GM12864 (cell line): ENCODE measurements at regions not wholly inside any gene's neighbourhood (a gene's known extent, or its start where the extent isn't known, plus 50 kb on each side); places are given as distances from the start of the nearest gene placed in this dataset.

Experiments
- DNase-seq: peaks from one replicate; pipeline ENCODE4 v3.0.0-alpha.2; 2011; ENCODE audit warnings: low read depth
- H3K4me3 ChIP-seq: 2 replicates; pipeline ENCODE4 v1.5.1; 2011; ENCODE audit warnings: mild to moderate bottlenecking, low read depth, low read length, control low read depth
- TF ChIP-seq, protein P1 (sequence below): IDR thresholded peaks from 2 replicates; pipeline ENCODE4 v1.5.1; 2011; ENCODE audit warnings: low read depth, mild to moderate bottlenecking, moderate library complexity, low read length, control low read depth, inconsistent platforms; ENCODE audit errors: missing control alignments

- H3K4me3 ChIP-seq = no peak overlapping the region
- TF ChIP-seq, protein P1, sequence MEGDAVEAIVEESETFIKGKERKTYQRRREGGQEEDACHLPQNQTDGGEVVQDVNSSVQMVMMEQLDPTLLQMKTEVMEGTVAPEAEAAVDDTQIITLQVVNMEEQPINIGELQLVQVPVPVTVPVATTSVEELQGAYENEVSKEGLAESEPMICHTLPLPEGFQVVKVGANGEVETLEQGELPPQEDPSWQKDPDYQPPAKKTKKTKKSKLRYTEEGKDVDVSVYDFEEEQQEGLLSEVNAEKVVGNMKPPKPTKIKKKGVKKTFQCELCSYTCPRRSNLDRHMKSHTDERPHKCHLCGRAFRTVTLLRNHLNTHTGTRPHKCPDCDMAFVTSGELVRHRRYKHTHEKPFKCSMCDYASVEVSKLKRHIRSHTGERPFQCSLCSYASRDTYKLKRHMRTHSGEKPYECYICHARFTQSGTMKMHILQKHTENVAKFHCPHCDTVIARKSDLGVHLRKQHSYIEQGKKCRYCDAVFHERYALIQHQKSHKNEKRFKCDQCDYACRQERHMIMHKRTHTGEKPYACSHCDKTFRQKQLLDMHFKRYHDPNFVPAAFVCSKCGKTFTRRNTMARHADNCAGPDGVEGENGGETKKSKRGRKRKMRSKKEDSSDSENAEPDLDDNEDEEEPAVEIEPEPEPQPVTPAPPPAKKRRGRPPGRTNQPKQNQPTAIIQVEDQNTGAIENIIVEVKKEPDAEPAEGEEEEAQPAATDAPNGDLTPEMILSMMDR = no peak
- DNase-seq = no peak
These were observed 420.7 kb upstream of the TRIB2 start for GRCh38 chr2:12295856-12296519.

DNA sequence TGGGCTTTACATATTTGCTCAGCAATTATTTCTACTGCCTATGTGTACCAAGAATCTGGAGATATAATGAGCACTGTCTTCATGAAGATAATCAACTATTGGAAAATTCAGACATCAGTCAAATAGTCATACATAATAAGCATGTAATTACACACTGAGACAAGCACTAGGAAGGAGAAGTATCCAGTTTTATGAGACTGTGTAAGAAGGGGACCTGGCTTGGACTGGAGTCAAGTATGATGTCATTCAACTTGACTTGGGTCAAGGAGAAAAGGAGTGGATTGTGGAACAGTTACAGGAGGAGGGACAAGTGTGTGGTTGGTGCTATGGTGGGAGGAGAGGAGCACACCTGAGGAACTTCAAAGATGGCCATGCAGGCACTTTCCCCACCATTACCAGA lies 419.8 kb upstream of the TRIB2 start:
- TF ChIP-seq, protein P1 = no peak
- no peak overlapping the region for H3K4me3 ChIP-seq
- DNase-seq = no peak

DNA sequence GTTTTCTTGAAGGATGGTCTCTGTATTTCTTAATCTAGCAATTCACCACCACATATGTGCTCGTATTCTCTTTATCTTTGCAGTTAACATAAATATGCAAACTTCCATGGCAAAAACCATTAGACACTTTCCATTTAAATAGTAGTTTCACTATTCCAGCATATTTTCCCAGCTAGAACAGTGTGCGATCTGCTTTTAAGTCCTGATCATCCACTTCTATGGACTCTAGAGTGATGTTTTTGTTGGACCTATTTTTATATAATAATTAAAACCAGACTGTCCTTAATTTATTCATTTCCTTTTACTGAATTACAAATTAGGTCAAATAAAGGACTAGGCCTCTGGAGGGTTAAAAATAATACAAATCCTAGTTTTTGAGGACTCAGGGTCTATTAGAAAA lies 418.4 kb upstream of the TRIB2 start:
- no peak overlapping the region for H3K4me3 ChIP-seq
- no peak for DNase-seq
- TF ChIP-seq, protein P1 = no peak

DNA sequence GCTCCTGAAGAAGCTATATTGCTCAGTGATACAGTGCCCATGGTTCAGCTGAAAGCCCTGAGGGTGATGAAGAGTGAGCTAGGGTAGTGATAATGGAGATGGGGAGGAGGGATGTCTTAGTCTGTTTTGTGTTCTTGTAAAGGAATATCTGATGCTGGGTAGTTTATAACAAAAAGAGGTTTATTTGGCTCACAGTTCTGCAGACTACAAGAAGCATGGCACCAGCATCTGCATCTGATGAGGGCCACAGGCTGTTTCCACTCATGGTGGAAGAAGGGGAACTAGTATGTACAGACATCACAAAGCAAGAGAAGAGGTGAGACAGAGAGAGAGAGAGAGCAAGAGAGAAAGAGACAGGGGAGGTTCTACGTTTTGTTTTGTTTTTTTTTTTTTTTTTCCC lies 417.3 kb upstream of the TRIB2 start:
- H3K4me3 ChIP-seq = no peak overlapping the region
- TF ChIP-seq, protein P1 = no peak
- no peak for DNase-seq

- no peak for DNase-seq
- H3K4me3 ChIP-seq = no peak overlapping the region
- TF ChIP-seq, protein P1 = no peak
These were observed 416.6 kb upstream of the TRIB2 start for GRCh38 chr2:12300019-12300602.

DNA sequence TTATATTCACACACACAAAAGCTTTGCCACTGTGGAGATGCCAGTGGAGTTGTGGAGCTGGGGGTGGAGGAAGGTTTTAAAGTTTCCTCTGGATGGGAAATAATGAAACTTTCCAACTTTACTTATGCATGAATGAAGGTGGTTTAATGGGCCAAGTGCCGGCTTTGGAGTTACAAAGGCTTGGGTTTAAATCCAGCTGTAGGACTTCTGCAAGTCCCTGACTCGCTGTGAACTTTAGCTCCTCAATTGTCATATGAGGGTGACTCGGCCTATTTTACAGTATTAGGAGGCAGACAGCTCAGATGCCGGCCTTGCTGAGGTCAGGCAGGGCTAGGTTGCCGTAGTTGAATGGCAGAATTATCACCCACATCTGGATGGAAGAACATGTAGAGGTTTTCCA lies 415.8 kb upstream of the TRIB2 start:
- TF ChIP-seq, protein P1 = no peak
- H3K4me3 ChIP-seq = no peak overlapping the region
- no peak for DNase-seq

- DNase-seq = no peak
- no peak overlapping the region for H3K4me3 ChIP-seq
- TF ChIP-seq, protein P1 = no peak
These were observed 414.6 kb upstream of the TRIB2 start for GRCh38 chr2:12302140-12302539.
